CD8-positive, alpha-beta memory T cell (primary cell): ENCODE measurements at regions not wholly inside any gene's neighbourhood (a gene's known extent, or its start where the extent isn't known, plus 50 kb on each side); places are given as distances from the start of the nearest gene placed in this dataset.
A peak's percentile ranks its signal among the peaks of the same experiment; 100 is the strongest.

Experiments used
- CTCF ChIA-PET: fragments of 350-600 bp; sonication (Branson Sonifier 250); formaldehyde crosslinking; loops from one replicate; lab custom pipeline; 2021; ENCODE audit warnings: antibody characterized with exemption; lab: Charles Lee
- POLR2A ChIA-PET: fragments of 350-600 bp; sonication (Branson Sonifier 250); formaldehyde crosslinking; loops from one replicate; lab custom pipeline; 2021; ENCODE audit warnings: antibody characterized with exemption; lab: Charles Lee
- DNase-seq, 5 donors: peaks; one replicate each; pipeline versions ENCODE4 v3.0.0 to v3.0.0-alpha.2; 2020 to 2022; ENCODE audit warnings: mixed read lengths in 1 of 5
- H3K27ac ChIP-seq: one replicate; pipeline ENCODE4 v1.7.0; 2013; ENCODE audit warnings: low read depth, mild to moderate bottlenecking, low read length, moderate library complexity
- H3K27me3 ChIP-seq: 2 replicates; pipeline ENCODE4 v1.7.0; 2013; ENCODE audit warnings: low read length, mild to moderate bottlenecking; ENCODE audit not compliant: insufficient read depth, poor library complexity, severe bottlenecking
- H3K36me3 ChIP-seq: 2 replicates; pipeline ENCODE4 v1.7.0; 2013; ENCODE audit warnings: mild to moderate bottlenecking, low read length, moderate library complexity; ENCODE audit not compliant: insufficient read depth
- H3K4me1 ChIP-seq: 2 replicates; pipeline ENCODE4 v1.7.0; 2013; ENCODE audit warnings: mild to moderate bottlenecking, low read length, moderate library complexity; ENCODE audit not compliant: insufficient read depth
- H3K4me3 ChIP-seq: 2 replicates; pipeline ENCODE4 v1.7.0; 2013; ENCODE audit warnings: mild to moderate bottlenecking, low read length
- H3K9me3 ChIP-seq: 2 replicates; pipeline ENCODE4 v1.7.0; 2013; ENCODE audit warnings: mild to moderate bottlenecking, low read length
- H3K27ac Mint-ChIP-seq, 8 donors: one replicate each; pipeline ENCODE4 v1.8.0; 2020 to 2021; ENCODE audit warnings: mixed read lengths in 8 of 8, mild to moderate bottlenecking in 6 of 8, inconsistent platforms in 3 of 8, moderate library complexity in 3 of 8
- H3K27me3 Mint-ChIP-seq, 2 donors: one replicate each; pipeline ENCODE4 v1.8.0; 2020 to 2021; ENCODE audit warnings: mixed read lengths in 2 of 2, mild to moderate bottlenecking in 1 of 2, moderate library complexity in 1 of 2
- H3K36me3 Mint-ChIP-seq, 3 donors: one replicate each; pipeline ENCODE4 v1.8.0; 2020 to 2021; ENCODE audit warnings: mixed read lengths in 3 of 3, inconsistent platforms in 1 of 3, mild to moderate bottlenecking in 1 of 3
- H3K4me1 Mint-ChIP-seq, 3 donors: one replicate each; pipeline ENCODE4 v1.8.0; 2020 to 2021; ENCODE audit warnings: mixed read lengths in 3 of 3, inconsistent platforms in 1 of 3, mild to moderate bottlenecking in 1 of 3
- H3K4me3 Mint-ChIP-seq, 7 donors: one replicate each; pipeline ENCODE4 v1.8.0; 2020 to 2021; ENCODE audit warnings: mixed read lengths in 7 of 7, mild to moderate bottlenecking in 6 of 7, moderate library complexity in 4 of 7, inconsistent platforms in 2 of 7
- H3K9me3 Mint-ChIP-seq, 5 donors: one replicate each; pipeline ENCODE4 v1.8.0; 2020 to 2022; ENCODE audit warnings: mixed read lengths in 5 of 5, mild to moderate bottlenecking in 3 of 5, moderate library complexity in 2 of 5, inconsistent platforms in 1 of 5

DNA sequence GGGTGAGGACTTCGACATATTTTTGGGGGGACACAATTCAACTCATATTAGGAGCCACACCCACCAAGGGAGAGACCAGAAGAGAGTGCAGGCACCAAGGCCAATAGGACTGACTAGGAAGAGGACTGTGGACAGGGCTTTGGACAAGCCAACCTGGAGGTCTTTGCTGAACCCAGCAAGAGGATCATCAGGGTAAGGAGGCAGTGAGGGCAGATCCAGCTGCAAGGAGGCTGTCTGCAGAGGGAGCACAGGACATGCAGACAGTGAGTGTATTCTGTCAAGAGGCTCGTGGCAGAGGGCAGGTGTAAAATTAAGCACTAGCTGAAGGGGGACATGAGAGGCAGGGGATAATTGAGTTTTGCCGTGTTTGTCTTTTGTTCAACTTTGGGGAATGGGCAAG is 83.4 kb upstream of the MGMT start:
- Histone ChIP-seq H3K4me3 (no peak overlapping the region), H3K4me1 (no peaks in the 10 kb centered on the region), H3K27ac (no peak overlapping the region), H3K27me3 (no peaks in the 10 kb centered on the region), H3K36me3 (no peaks in the 10 kb centered on the region), H3K9me3 (no peaks in the 10 kb centered on the region)
- H3K27me3 Mint-ChIP-seq: peaks cover 0 to 10% of the 10 kb centered on the region in 2 donors
- ChIA-PET CTCF (no interaction called here), POLR2A (no interaction called here)
- H3K4me3 Mint-ChIP-seq: no peak overlapping the region
- peaks cover 0 to 2% (median 0%) of the 10 kb centered on the region in 5 donors for H3K9me3 Mint-ChIP-seq
- no peak for DNase-seq
- H3K27ac Mint-ChIP-seq: no peak overlapping the region
- no peaks in the 10 kb centered on the region for H3K4me1 Mint-ChIP-seq
- H3K36me3 Mint-ChIP-seq: no peaks in the 10 kb centered on the region

DNA sequence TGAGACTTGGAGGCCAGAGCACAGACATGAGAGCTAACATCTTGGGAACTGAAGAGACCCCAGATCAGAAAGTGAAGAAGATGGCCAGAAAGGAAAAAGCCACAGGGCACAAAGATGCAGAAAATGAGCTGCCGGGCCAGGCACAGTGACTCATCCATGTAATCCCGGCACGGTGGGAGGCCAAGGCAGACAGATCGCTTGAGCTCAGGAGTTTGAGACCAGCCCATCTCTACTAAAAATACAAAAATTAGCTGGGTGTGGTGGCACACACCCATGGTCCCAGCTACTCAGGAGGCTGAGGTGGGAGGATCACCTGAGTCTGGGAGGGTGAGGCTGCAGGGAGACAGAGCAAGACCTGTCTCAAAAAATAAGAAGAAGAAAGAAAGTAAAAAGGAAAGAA is 81.4 kb upstream of the MGMT start:
- POLR2A ChIA-PET: no interaction called here
- CTCF ChIA-PET: no interaction called here

GRCh38 chr10:129386415-129387257 is 80.4 kb upstream of the MGMT start:
- ChIA-PET POLR2A (no interaction called here), CTCF (no interaction called here)
- Mint-ChIP-seq H3K27ac (no peak overlapping the region), H3K9me3 (peaks cover 0 to 2% (median 0%) of the 10 kb centered on the region in 5 donors), H3K36me3 (no peaks in the 10 kb centered on the region), H3K4me1 (no peaks in the 10 kb centered on the region), H3K4me3 (no peak overlapping the region), H3K27me3 (peaks cover 0 to 11% of the 10 kb centered on the region in 2 donors)
- H3K36me3 ChIP-seq: no peaks in the 10 kb centered on the region
- H3K4me3 ChIP-seq: no peak overlapping the region
- DNase-seq: no peak
- no peaks in the 10 kb centered on the region for H3K9me3 ChIP-seq
- no peak overlapping the region for H3K27ac ChIP-seq
- H3K4me1 ChIP-seq: no peaks in the 10 kb centered on the region
- no peaks in the 10 kb centered on the region for H3K27me3 ChIP-seq

More for the DNA sequence above, 81.4 kb upstream of the MGMT start:
- H3K4me3 ChIP-seq: no peak overlapping the region
- H3K36me3 ChIP-seq: no peaks in the 10 kb centered on the region
- Mint-ChIP-seq H3K27me3 (peaks cover 0 to 11% of the 10 kb centered on the region in 2 donors), H3K36me3 (no peaks in the 10 kb centered on the region), H3K27ac (no peak overlapping the region), H3K9me3 (peaks cover 0 to 2% (median 0%) of the 10 kb centered on the region in 5 donors), H3K4me1 (no peaks in the 10 kb centered on the region), H3K4me3 (no peak overlapping the region)
- H3K4me1 ChIP-seq: no peaks in the 10 kb centered on the region
- H3K27me3 ChIP-seq: no peaks in the 10 kb centered on the region
- H3K27ac ChIP-seq: no peak overlapping the region
- no peak for DNase-seq
- no peaks in the 10 kb centered on the region for H3K9me3 ChIP-seq

GRCh38 chr10:129387258-129387525 is 79.8 kb upstream of the MGMT start:
- ChIA-PET CTCF (no interaction called here), POLR2A (no interaction called here)
- Histone ChIP-seq H3K27me3 (no peaks in the 10 kb centered on the region), H3K9me3 (no peaks in the 10 kb centered on the region), H3K36me3 (no peaks in the 10 kb centered on the region), H3K4me3 (no peak overlapping the region), H3K27ac (no peak overlapping the region), H3K4me1 (no peaks in the 10 kb centered on the region)
- H3K4me1 Mint-ChIP-seq: no peaks in the 10 kb centered on the region
- H3K27me3 Mint-ChIP-seq: peaks cover 4 to 15% of the 10 kb centered on the region in 2 donors
- no peak for DNase-seq
- H3K27ac Mint-ChIP-seq: no peak overlapping the region
- peaks cover 0 to 2% (median 0%) of the 10 kb centered on the region in 5 donors for H3K9me3 Mint-ChIP-seq
- no peak overlapping the region for H3K4me3 Mint-ChIP-seq
- H3K36me3 Mint-ChIP-seq: no peaks in the 10 kb centered on the region

DNA sequence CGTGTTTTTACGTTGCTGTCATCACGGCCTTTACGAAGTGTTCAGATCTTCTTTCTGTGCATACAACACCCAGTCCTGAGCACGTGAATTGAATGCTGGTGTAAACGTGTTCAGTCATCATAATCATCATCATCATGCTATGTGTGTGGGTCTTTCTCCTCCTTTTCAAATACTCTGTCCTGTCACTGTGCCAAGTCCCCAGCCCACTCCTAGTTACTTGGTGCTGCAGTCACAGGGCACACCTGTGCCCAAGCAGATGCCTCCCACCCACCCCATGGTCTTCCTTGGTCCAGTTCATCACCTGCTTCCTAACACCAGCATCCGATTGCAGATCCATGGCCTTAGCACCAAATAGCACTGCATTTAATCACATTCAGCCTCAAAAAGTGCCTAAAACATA is 78.6 kb upstream of the MGMT start:
- no peak for DNase-seq
- CTCF ChIA-PET: no interaction called here
- Histone ChIP-seq H3K4me1 (no peaks in the 10 kb centered on the region), H3K9me3 (no peaks in the 10 kb centered on the region), H3K4me3 (no peak overlapping the region), H3K36me3 (no peaks in the 10 kb centered on the region), H3K27me3 (no peaks in the 10 kb centered on the region), H3K27ac (no peak overlapping the region)
- Mint-ChIP-seq H3K36me3 (no peaks in the 10 kb centered on the region), H3K4me3 (no peak overlapping the region), H3K9me3 (peaks cover 0 to under 1% (median 0%) of the 10 kb centered on the region in 5 donors), H3K27ac (no peak overlapping the region), H3K27me3 (peaks cover 4 to 17% of the 10 kb centered on the region in 2 donors), H3K4me1 (no peaks in the 10 kb centered on the region)
- POLR2A ChIA-PET: no interaction called here

GRCh38 chr10:129389194-129389593 is 77.8 kb upstream of the MGMT start:
- DNase-seq: no peak
- Mint-ChIP-seq H3K27ac (no peak overlapping the region), H3K4me1 (no peaks in the 10 kb centered on the region), H3K36me3 (no peaks in the 10 kb centered on the region), H3K9me3 (no peaks in the 10 kb centered on the region), H3K4me3 (peak overlapping the region in 1 of 7 donors; percentile 70), H3K27me3 (peaks cover 4 to 14% of the 10 kb centered on the region in 2 donors)
- Histone ChIP-seq H3K9me3 (no peaks in the 10 kb centered on the region), H3K27ac (no peak overlapping the region), H3K4me1 (no peaks in the 10 kb centered on the region), H3K36me3 (no peaks in the 10 kb centered on the region), H3K4me3 (no peak overlapping the region), H3K27me3 (no peaks in the 10 kb centered on the region)
- POLR2A ChIA-PET: no interaction called here
- CTCF ChIA-PET: no interaction called here

DNA sequence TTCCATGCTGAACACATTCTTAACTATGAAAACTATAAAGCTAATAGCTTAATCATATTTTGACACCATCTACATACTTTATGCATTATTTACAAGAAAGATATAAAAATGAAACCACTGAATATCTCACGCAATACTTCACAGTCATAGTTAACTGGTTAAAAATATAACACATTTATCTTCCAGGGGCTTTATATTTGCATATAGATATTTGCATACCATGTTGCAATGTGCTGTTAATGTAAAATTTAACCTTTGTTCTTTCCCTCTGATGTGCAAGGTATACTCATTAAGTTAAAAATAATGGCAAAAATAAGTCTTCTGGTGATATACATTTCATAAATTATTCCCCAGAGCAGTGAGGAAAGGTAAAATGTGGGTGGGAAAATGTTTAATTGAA is 76.9 kb upstream of the MGMT start:
- Histone ChIP-seq H3K27me3 (no peaks in the 10 kb centered on the region), H3K9me3 (no peaks in the 10 kb centered on the region), H3K36me3 (no peaks in the 10 kb centered on the region), H3K4me1 (no peaks in the 10 kb centered on the region), H3K27ac (no peak overlapping the region), H3K4me3 (no peak overlapping the region)
- Mint-ChIP-seq H3K27ac (no peak overlapping the region), H3K4me3 (no peak overlapping the region), H3K9me3 (no peaks in the 10 kb centered on the region), H3K36me3 (no peaks in the 10 kb centered on the region), H3K27me3 (peaks cover 4 to 14% of the 10 kb centered on the region in 2 donors), H3K4me1 (no peaks in the 10 kb centered on the region)
- no peak for DNase-seq
- CTCF ChIA-PET: no interaction called here
- POLR2A ChIA-PET: no interaction called here

GRCh38 chr10:129390726-129391125 is 76.3 kb upstream of the MGMT start:
- no peaks in the 10 kb centered on the region for H3K36me3 ChIP-seq
- Mint-ChIP-seq H3K4me1 (no peaks in the 10 kb centered on the region), H3K9me3 (no peaks in the 10 kb centered on the region), H3K4me3 (no peak overlapping the region), H3K36me3 (no peaks in the 10 kb centered on the region), H3K27ac (no peak overlapping the region), H3K27me3 (peaks cover 4 to 10% of the 10 kb centered on the region in 2 donors)
- DNase-seq: no peak
- ChIA-PET CTCF (no interaction called here), POLR2A (no interaction called here)
- no peaks in the 10 kb centered on the region for H3K4me1 ChIP-seq
- no peaks in the 10 kb centered on the region for H3K27me3 ChIP-seq
- no peak overlapping the region for H3K27ac ChIP-seq
- no peak overlapping the region for H3K4me3 ChIP-seq
- no peaks in the 10 kb centered on the region for H3K9me3 ChIP-seq
